Suprapubic skin (tissue), 4 donors: ENCODE measurements at regions not wholly inside any gene's neighbourhood (a gene's known extent, or its start where the extent isn't known, plus 50 kb on each side); places are given as distances from the start of the nearest gene placed in this dataset.

Experiments used
- DNase-seq, 2 donors: peaks; one replicate each; pipeline ENCODE4 v3.0.0-alpha.2; 2019; ENCODE audit warnings: low spot score in 2 of 2
- H3K27ac ChIP-seq: fragments of 200-600 bp; sonication (generic); one replicate; pipeline ENCODE4 v1.5.1; 2019
- H3K27me3 ChIP-seq: fragments of 200-600 bp; sonication (generic); one replicate; pipeline ENCODE4 v1.5.1; 2019
- H3K36me3 ChIP-seq: fragments of 200-600 bp; sonication (generic); one replicate; pipeline ENCODE4 v1.5.1; 2019
- H3K4me1 ChIP-seq: fragments of 200-600 bp; sonication (generic); one replicate; pipeline ENCODE4 v1.5.1; 2019
- H3K4me3 ChIP-seq: fragments of 200-600 bp; sonication (generic); one replicate; pipeline ENCODE4 v1.5.1; 2019; ENCODE audit warnings: mild to moderate bottlenecking
- H3K9me3 ChIP-seq: fragments of 200-600 bp; sonication (generic); one replicate; pipeline ENCODE4 v1.5.1; 2019
- CTCF ChIP-seq, 2 donors: fragments of 200-600 bp in 1 of 2; fragments of 450-650 bp in 1 of 2; sonication (generic) in 1 of 2; IDR thresholded peaks; one replicate each; pipeline ENCODE4 v1.5.1; 2016 to 2019; ENCODE audit warnings: antibody characterized with exemption in 2 of 2, mild to moderate bottlenecking in 1 of 2, moderate library complexity in 1 of 2
- EP300 ChIP-seq: sonication (generic); formaldehyde crosslinking; IDR thresholded peaks from one replicate; pipeline ENCODE4 v1.6.1; 2017; ENCODE audit warnings: antibody characterized with exemption
- POLR2A ChIP-seq, 2 donors: fragments of 450-650 bp; IDR thresholded peaks; one replicate each; pipeline ENCODE4 v1.6.1; 2017; ENCODE audit warnings: antibody characterized with exemption in 2 of 2, mild to moderate bottlenecking in 2 of 2, moderate library complexity in 2 of 2
- POLR2AphosphoS5 ChIP-seq, 3 donors: sonication (generic); formaldehyde crosslinking; IDR thresholded peaks; one replicate each; pipeline ENCODE4 v1.6.1; 2017; ENCODE audit warnings: antibody characterized with exemption in 3 of 3
- whole genome bisulfite sequencing: methylation state at CpG from one replicate; pipeline ENCODE4 v1.1.5; 2018; 5-methylcytosine and 5-hydroxymethylcytosine counted together

DNA sequence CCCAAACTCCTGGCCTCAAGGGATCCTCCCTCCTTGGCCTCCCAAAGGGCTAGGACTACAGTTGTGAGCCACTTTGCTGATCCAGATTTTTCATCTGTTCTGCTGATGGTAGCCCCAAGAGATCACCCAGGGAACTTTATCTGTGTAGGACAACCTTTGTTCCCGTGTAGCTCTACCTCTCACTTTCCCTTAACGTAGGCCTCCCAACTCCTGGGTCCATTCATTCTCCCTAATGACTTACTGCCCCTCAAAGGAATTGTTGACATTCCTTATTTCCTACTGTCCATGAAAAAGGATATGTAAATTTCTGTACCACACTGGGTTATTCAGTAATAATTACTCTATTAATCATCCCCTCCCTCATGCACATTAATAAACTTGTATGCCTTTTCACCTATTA lies 51.0 kb upstream of the PHF24 start:
- WGBS = 96% methylated on average over 2 of the region's 2 CpGs
- no peaks in the 10 kb centered on the region for H3K36me3 ChIP-seq
- peaks cover 2% of the 10 kb centered on the region for H3K27me3 ChIP-seq
- H3K27ac ChIP-seq = no peak overlapping the region
- H3K9me3 ChIP-seq = no peaks in the 10 kb centered on the region
- TF ChIP-seq CTCF (IDR thresholded peaks at IDR 0.05) = no peak
- H3K4me3 ChIP-seq = no peak overlapping the region
- no peak for DNase-seq
- no peaks in the 10 kb centered on the region for H3K4me1 ChIP-seq

DNA sequence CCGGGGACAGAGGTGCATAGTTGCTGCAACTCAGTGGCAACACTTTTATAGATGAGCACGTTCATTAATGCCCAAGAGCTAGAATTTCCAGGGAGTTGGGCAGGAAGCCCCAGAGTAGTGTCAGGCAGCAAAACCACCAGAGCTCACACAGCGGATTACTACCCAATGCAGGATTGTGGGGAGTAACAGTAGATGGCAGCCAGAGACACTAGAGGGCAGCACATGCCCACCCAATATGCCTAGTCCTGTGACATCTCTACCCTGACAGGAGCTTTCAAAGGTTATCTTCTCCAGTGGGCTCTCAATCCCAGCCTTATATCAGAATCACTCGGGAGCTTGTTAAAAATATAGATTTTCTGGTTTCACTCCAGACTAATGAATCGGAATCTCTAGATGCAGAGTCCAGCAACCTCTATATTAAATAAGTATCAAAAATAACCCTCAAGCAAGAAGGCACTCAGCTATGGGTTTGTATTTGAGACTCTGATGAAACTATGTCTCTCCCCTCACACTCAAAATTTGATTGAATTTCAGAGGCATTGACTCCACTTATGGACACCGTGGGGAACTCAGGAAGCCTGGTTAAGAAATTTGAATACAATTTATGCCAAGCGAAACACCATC lies 58.4 kb upstream of the PHF24 start:
- Histone ChIP-seq H3K36me3 (no peaks in the 10 kb centered on the region), H3K4me3 (no peak overlapping the region), H3K27me3 (no peaks in the 10 kb centered on the region), H3K9me3 (no peaks in the 10 kb centered on the region), H3K4me1 (no peaks in the 10 kb centered on the region), H3K27ac (no peak overlapping the region)
- TF ChIP-seq EP300 (no peak), CTCF (IDR thresholded peaks at IDR 0.05) (peak; percentile 80 to 85), POLR2AphosphoS5 (IDR thresholded peaks at IDR 0.05) (no peak), POLR2A (IDR thresholded peaks at IDR 0.05) (no peak)
- peak in 1 of 2 donors; percentile 80 for DNase-seq
- 29% methylated on average over 7 of the region's 7 CpGs for WGBS

DNA sequence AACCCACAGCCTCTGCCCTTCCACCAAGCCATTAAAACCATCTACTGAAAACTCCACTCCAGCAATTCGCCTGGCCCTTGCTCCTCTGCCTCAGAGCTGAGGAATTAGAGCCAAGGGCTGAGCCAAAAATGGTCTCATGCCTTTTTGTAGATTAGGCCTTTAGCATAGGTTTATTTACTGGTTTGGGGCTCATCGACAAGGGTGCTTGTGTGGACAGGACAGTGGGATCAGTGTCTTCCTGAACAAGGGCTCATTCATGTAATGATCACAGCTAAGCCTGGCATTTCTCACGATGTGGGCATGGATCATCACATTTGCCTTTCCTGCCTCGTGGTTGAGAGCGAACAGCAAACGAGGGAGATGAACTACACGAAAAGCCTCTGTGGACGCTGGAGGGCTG lies 59.2 kb upstream of the PHF24 start:
- Histone ChIP-seq H3K27me3 (no peaks in the 10 kb centered on the region), H3K9me3 (no peaks in the 10 kb centered on the region), H3K27ac (no peak overlapping the region), H3K4me1 (no peaks in the 10 kb centered on the region), H3K4me3 (no peak overlapping the region), H3K36me3 (no peaks in the 10 kb centered on the region)
- 63% methylated on average over 8 of the region's 8 CpGs for WGBS
- no peak for DNase-seq
- TF ChIP-seq POLR2A (IDR thresholded peaks at IDR 0.05) (no peak), CTCF (IDR thresholded peaks at IDR 0.05) (no peak), EP300 (no peak), POLR2AphosphoS5 (IDR thresholded peaks at IDR 0.05) (no peak)

- 30% methylated on average over 2 of the region's 2 CpGs for WGBS
- Histone ChIP-seq H3K9me3 (no peaks in the 10 kb centered on the region), H3K27ac (no peak overlapping the region), H3K4me1 (no peaks in the 10 kb centered on the region), H3K27me3 (no peaks in the 10 kb centered on the region), H3K4me3 (no peak overlapping the region), H3K36me3 (no peaks in the 10 kb centered on the region)
- TF ChIP-seq POLR2AphosphoS5 (IDR thresholded peaks at IDR 0.05) (no peak), CTCF (IDR thresholded peaks at IDR 0.05) (no peak), EP300 (no peak), POLR2A (IDR thresholded peaks at IDR 0.05) (no peak)
- no peak for DNase-seq
Observed at GRCh38 chr9:34896112-34896511, 62.0 kb upstream of the PHF24 start.

DNA sequence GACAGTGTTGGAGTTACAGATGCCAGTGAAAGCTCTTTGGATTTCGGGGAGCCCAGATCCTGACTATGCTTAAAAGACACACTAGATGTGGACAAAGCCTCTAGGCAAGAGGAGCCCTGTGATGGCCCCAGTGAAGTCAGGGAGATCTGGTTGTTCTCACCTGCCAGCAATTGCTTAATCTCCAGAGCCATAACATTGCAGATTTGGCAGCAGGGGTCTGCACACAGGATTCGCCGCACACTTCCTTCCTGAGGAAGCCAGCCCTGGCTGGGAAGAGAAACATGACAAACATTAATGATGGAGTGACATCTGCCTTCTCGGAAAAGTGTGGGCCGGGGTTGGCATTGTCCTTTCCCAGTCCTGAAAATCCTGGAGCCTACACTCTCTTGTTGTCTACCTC lies 65.2 kb upstream of the PHF24 start:
- H3K27me3 ChIP-seq = no peaks in the 10 kb centered on the region
- WGBS = 54% methylated on average over 5 of the region's 5 CpGs
- no peak overlapping the region for H3K4me3 ChIP-seq
- H3K4me1 ChIP-seq = no peaks in the 10 kb centered on the region
- no peaks in the 10 kb centered on the region for H3K9me3 ChIP-seq
- no peak for DNase-seq
- H3K36me3 ChIP-seq = no peaks in the 10 kb centered on the region
- H3K27ac ChIP-seq = no peak overlapping the region
- TF ChIP-seq EP300 (no peak), POLR2AphosphoS5 (IDR thresholded peaks at IDR 0.05) (no peak), CTCF (IDR thresholded peaks at IDR 0.05) (no peak), POLR2A (IDR thresholded peaks at IDR 0.05) (no peak)
